ENCODE measurements at regions not wholly inside any gene's neighbourhood (a gene's known extent, or its start where the extent isn't known, plus 50 kb on each side); places are given as distances from the start of the nearest gene placed in this dataset.

DNA sequence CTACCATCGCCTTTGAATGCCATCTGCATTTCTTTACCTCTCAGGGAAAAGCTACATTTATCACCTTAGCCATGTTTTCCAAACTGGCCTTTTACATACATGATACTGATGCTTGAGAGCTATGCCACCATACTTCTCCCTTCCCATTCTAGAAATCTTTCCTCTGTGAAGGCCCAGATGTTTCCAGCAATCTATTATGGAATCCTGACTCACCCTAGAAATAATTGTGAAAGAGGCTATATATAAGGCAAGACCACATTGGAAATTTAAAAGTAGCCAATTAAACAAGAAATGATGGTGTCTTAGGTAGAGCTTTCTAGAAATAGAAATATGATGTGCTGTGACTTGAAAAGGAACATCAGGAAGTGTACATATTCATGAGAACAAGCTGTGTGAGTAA, 389.7 kb downstream of the INHBA start:
- Histone ChIP-seq H3K9me3 (ENCODE audit: insufficient read depth, low read length) (no peaks in the 10 kb centered on the region), H3K79me2 (ENCODE audit: low read length) (no peaks in the 10 kb centered on the region), H2AFZ (ENCODE audit: low read depth, low read length) (no peak overlapping the region), H3K4me1 (ENCODE audit: low read length) (no peaks in the 10 kb centered on the region), H3K4me2 (ENCODE audit: low read length) (no peak overlapping the region), H4K20me1 (ENCODE audit: insufficient read depth, low read length) (no peaks in the 10 kb centered on the region), H3K27ac (ENCODE audit: low read length) (no peak overlapping the region), H3K27me3 (ENCODE audit: low read depth, low read length) (no peaks in the 10 kb centered on the region), H3K4me3 (ENCODE audit: low read length) (no peak overlapping the region), H3K9ac (ENCODE audit: low read length) (no peak overlapping the region), H3K36me3 (replicated peaks; ENCODE audit: low read depth, low read length) (no peaks in the 10 kb centered on the region)
- no peak for TF ChIP-seq CTCF (IDR thresholded peaks at IDR 0.05; ENCODE audit: low read depth, low read length)
- TF ChIP-seq EZH2phosphoT487 (IDR thresholded peaks at IDR 0.05; ENCODE audit: low read depth): no peak

- H3K4me1 ChIP-seq (ENCODE audit: low read length): no peaks in the 10 kb centered on the region
- no peaks in the 10 kb centered on the region for H4K20me1 ChIP-seq (ENCODE audit: insufficient read depth, low read length)
- no peak overlapping the region for H3K9ac ChIP-seq (ENCODE audit: low read length)
- TF ChIP-seq CTCF (IDR thresholded peaks at IDR 0.05; ENCODE audit: low read depth, low read length): no peak
- TF ChIP-seq EZH2phosphoT487 (IDR thresholded peaks at IDR 0.05; ENCODE audit: low read depth): no peak
- no peak overlapping the region for H3K4me3 ChIP-seq (ENCODE audit: low read length)
- no peaks in the 10 kb centered on the region for H3K9me3 ChIP-seq (ENCODE audit: insufficient read depth, low read length)
- no peaks in the 10 kb centered on the region for H3K36me3 ChIP-seq (replicated peaks; ENCODE audit: low read depth, low read length)
- H3K27me3 ChIP-seq (ENCODE audit: low read depth, low read length): no peaks in the 10 kb centered on the region
- H3K79me2 ChIP-seq (ENCODE audit: low read length): no peaks in the 10 kb centered on the region
- no peak overlapping the region for H3K4me2 ChIP-seq (ENCODE audit: low read length)
- no peak overlapping the region for H3K27ac ChIP-seq (ENCODE audit: low read length)
- H2AFZ ChIP-seq (ENCODE audit: low read depth, low read length): no peak overlapping the region
Observed at GRCh38 chr7:41312235-41312634, 390.7 kb downstream of the INHBA start.

- TF ChIP-seq EZH2phosphoT487 (IDR thresholded peaks at IDR 0.05; ENCODE audit: low read depth) (no peak), CTCF (IDR thresholded peaks at IDR 0.05; ENCODE audit: low read depth, low read length) (no peak)
- Histone ChIP-seq H3K27me3 (ENCODE audit: low read depth, low read length) (no peaks in the 10 kb centered on the region), H3K9me3 (ENCODE audit: insufficient read depth, low read length) (no peaks in the 10 kb centered on the region), H3K4me2 (ENCODE audit: low read length) (no peak overlapping the region), H3K36me3 (replicated peaks; ENCODE audit: low read depth, low read length) (no peaks in the 10 kb centered on the region), H3K27ac (ENCODE audit: low read length) (no peak overlapping the region), H3K79me2 (ENCODE audit: low read length) (no peaks in the 10 kb centered on the region), H4K20me1 (ENCODE audit: insufficient read depth, low read length) (no peaks in the 10 kb centered on the region), H2AFZ (ENCODE audit: low read depth, low read length) (no peak overlapping the region), H3K4me1 (ENCODE audit: low read length) (peaks cover 1% of the 10 kb centered on the region; the same call in 1 of the 2 replicates), H3K9ac (ENCODE audit: low read length) (no peak overlapping the region), H3K4me3 (ENCODE audit: low read length) (no peak overlapping the region)
Observed at GRCh38 chr7:41311301-41311700, 391.6 kb downstream of the INHBA start.

GRCh38 chr7:41306486-41306885, 396.4 kb downstream of the INHBA start:
- Histone ChIP-seq H3K27me3 (ENCODE audit: low read depth, low read length) (no peaks in the 10 kb centered on the region), H3K4me3 (ENCODE audit: low read length) (no peak overlapping the region), H3K79me2 (ENCODE audit: low read length) (no peaks in the 10 kb centered on the region), H2AFZ (ENCODE audit: low read depth, low read length) (no peak overlapping the region), H3K9ac (ENCODE audit: low read length) (no peak overlapping the region), H3K4me1 (ENCODE audit: low read length) (peaks cover 23% of the 10 kb centered on the region), H4K20me1 (ENCODE audit: insufficient read depth, low read length) (no peaks in the 10 kb centered on the region), H3K36me3 (replicated peaks; ENCODE audit: low read depth, low read length) (no peaks in the 10 kb centered on the region), H3K27ac (ENCODE audit: low read length) (peak overlapping the region; percentile 89; the same call in 1 of the 2 replicates), H3K9me3 (ENCODE audit: insufficient read depth, low read length) (no peaks in the 10 kb centered on the region), H3K4me2 (ENCODE audit: low read length) (no peak overlapping the region)
- no peak for TF ChIP-seq CTCF (IDR thresholded peaks at IDR 0.05; ENCODE audit: low read depth, low read length)
- TF ChIP-seq EZH2phosphoT487 (IDR thresholded peaks at IDR 0.05; ENCODE audit: low read depth): no peak

All from OCI-LY3 (cell line).